NB4 (cell line): ENCODE measurements at regions not wholly inside any gene's neighbourhood (a gene's known extent, or its start where the extent isn't known, plus 50 kb on each side); places are given as distances from the start of the nearest gene placed in this dataset.

Experiments used
- POLR2A ChIP-seq: IDR thresholded peaks from 2 replicates; pipeline ENCODE4 v1.6.1; 2011; ENCODE audit warnings: mild to moderate bottlenecking; ENCODE audit not compliant: insufficient read length; ENCODE audit errors: extremely low read depth
- TF ChIP-seq, protein P1 (sequence below): IDR thresholded peaks from one replicate; pipeline ENCODE4 v1.5.1; 2012; ENCODE audit warnings: low read depth, low read length
- TF ChIP-seq, protein P2 (sequence below): IDR thresholded peaks from 2 replicates; pipeline ENCODE4 v1.6.1; 2011; ENCODE audit warnings: low read depth, low read length

DNA sequence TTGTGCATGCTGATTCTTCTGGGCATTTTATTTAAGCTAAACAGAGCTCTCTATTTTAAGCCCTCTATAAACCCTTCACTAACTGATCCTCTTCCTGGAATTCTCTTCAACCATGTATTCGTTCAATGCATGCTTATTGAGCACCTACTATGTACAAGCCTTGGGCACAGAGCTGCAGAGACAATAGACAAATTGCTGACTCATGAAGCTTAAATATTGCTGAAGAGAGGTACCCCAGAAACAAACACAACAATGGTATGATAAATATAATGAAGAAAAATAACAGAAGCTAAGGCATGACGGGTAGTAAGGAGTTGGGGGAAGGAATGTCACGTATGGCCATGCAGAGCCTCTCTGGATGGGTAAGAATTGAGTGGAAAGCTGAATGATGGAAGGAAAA is 222.2 kb downstream of the PPARGC1A start:
- TF ChIP-seq, protein P1, sequence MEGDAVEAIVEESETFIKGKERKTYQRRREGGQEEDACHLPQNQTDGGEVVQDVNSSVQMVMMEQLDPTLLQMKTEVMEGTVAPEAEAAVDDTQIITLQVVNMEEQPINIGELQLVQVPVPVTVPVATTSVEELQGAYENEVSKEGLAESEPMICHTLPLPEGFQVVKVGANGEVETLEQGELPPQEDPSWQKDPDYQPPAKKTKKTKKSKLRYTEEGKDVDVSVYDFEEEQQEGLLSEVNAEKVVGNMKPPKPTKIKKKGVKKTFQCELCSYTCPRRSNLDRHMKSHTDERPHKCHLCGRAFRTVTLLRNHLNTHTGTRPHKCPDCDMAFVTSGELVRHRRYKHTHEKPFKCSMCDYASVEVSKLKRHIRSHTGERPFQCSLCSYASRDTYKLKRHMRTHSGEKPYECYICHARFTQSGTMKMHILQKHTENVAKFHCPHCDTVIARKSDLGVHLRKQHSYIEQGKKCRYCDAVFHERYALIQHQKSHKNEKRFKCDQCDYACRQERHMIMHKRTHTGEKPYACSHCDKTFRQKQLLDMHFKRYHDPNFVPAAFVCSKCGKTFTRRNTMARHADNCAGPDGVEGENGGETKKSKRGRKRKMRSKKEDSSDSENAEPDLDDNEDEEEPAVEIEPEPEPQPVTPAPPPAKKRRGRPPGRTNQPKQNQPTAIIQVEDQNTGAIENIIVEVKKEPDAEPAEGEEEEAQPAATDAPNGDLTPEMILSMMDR: no peak
- TF ChIP-seq POLR2A: no peak
- TF ChIP-seq, protein P2, sequence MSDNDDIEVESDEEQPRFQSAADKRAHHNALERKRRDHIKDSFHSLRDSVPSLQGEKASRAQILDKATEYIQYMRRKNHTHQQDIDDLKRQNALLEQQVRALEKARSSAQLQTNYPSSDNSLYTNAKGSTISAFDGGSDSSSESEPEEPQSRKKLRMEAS: no peak
